Stimulated activated CD8-positive, alpha-beta memory T cell treated with anti-CD3 and anti-CD28 coated beads, Interleukin-15, amount 100 ng/mL, for 48 hours (primary cell): ENCODE measurements at regions not wholly inside any gene's neighbourhood (a gene's known extent, or its start where the extent isn't known, plus 50 kb on each side); places are given as distances from the start of the nearest gene placed in this dataset.
"Not testable (repeated sequence)": the region's sequence is repeated elsewhere in the genome, so short reads cannot be mapped to it uniquely, and the experiment has no call there.

Source experiments
- DNase-seq, 2 donors: peaks; one replicate each; pipeline ENCODE4 v3.0.0-alpha.2; 2020; ENCODE audit warnings: low read depth in 2 of 2

DNA sequence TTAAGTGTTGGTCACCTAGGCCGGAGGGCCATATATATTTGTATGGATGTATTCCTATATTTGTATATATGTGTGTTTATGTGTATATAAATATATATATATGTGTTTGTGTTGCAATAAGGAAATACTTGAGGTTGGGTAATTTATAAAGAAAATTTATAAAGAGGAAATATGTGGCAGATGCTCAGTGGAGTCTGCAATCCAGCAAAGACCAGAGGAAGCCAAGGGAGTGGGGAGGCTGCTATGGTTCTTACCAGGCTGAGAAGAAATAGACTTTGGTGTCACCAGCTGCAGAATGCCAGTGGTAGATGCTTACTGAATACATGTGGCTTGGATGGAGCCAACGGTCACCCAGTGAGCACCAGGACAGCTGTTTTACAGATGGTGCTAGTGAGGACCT is 97.4 kb upstream of the ELOVL5 start:
- no peak for DNase-seq

DNA sequence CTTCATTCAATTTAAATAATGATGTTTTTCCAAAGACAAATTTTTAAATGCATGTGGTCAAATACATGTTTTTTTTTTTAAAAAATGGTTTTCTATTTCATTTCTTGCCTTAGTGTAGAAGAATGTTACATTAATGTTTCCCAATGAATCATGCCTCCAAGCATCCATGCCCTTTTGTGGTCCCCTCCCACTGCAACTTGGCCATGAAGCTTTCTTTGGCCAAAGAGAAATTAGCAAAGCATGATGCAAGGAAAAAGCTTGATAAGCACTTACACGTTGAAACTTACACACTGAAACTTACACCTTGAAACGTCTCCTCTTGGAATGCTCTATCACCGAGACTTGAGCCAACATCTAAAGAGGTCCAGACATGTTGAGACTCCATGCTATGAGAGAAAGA is 93.0 kb upstream of the ELOVL5 start:
- no peak for DNase-seq

DNA sequence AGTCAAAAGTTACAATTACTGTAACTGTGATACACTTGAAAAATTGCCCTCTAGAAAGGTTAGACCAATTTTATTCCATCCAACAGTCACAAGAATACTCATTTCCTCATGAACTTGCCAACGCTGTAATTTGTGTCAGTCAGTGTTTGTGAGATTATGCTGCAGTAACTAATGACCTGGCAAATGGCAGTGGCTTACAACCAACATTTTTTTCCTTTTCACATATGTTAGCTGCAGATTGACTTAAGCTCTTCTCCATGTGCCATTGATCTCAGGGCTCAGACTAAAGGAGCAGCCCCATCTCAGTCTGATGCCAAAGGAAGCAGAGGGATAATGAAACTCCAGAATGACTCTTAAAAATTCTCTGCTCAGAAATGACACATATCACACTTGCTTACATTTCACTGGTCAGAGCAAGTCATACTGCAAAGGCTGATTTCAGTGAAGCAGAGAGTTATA is 92.3 kb upstream of the ELOVL5 start:
- no peak for DNase-seq

DNA sequence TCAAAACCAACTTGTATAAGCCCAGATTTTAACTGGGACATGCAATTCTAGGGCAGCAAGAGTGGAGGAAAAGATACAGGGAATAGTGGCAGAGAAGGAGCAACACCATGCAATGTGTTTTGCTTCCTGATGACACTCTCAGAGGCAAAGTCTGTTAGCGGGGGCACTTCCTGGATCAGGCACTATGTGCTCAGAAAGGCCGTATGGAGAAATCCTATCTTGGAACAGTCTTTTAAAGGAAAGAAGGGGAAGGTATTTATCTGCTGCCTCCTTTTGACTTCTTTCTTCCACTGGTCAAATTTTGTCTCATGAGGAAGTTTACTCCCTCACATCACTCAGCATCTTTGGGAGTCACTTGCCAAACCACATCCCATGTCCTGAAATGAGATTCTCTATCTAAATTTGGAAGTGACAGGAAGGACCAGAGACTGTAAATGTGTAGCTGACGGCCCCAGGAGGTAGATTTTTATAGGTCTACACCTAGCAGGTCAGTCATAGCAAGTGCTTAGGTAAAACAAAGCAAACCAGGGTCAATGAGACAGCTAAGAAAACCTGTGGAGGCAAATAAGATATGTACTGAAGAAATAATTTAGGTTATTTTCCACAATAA is 91.7 kb upstream of the ELOVL5 start:
- DNase-seq, result no peak

DNA sequence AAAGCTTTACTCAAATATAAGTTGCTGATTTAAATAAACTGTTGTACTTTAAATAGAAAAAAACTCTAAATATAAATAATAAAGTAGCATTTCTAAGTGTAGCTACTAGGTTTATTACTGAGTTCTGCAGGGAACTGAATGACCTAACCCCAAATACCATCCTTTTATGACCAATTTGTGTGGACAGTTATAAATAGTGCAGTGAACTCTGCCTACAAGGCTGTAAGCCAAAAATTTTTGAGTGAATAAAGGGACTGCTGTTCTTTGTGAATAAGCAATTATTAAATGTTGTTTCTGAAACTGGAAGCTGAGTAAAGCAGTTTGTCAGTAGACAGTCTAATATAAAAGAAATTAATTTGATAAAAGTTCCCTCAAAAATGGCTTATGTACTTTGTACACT is 90.8 kb upstream of the ELOVL5 start:
- DNase-seq, result no peak

DNA sequence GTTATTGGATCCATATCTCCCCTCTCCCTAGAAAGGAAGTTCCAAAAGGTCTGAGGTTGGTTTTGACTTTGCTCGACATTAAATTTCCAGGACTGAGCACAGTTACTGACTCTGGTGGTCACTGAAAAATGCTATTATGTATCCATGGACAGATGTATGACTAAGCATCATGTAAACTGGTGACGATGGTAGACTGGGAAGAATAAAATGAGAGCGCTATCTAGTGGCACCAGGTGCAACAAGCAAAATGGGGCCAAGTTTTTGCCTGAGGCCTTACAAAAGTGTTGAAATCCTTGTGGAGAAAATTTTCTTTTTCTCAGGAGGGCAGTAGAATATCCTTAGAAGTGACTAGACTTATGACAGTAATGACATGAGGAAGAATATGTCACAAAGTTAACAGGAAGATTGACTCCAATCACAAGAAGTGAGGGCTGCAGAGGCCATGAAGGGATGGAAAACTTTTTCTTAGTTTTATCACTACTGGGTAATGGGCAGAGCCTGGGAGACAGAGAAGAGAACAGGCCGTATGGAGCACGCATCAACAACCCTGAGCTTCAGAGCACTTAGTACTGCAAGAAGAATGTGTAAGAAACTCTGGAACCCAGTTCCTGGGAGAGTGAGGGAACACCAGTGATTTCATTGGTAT is 88.9 kb upstream of the ELOVL5 start:
- no peak for DNase-seq

DNA sequence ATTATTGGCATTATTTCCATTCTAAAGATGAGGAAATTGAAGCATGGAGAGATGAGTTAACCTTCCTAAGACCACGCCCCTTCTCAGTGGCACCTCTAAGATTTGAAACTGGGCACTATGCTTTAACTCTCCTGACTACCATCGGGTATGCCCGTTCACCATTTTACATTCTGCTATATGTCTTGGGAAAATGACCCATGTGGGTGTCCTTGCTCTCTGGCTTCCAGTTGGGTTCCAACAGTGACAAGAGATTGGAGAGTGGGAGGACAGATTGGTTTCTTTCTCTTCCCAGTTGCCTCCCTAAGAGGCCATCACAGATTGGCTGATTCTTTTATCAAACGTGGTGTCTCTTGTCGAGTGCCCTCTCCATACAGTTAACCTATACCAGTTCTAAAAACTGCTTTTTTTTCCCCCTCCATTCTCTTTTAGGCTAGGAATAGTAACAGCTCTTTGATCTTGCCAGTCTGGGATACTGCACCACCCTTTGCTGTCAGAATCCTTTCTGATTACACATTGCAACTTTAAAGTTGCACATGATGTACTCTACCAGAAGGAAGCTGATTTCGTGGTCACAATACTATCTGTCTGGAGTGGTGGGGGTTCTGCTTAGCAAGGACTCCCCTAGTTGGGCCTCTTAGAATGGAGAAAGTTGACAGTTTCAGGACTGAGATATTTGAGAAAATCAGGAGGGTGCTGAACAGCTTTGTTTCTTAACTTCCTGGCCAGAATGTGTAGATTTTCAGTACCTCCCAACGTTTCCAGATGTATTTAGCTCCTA is 88.0 kb upstream of the ELOVL5 start:
- DNase-seq, result no peak

DNA sequence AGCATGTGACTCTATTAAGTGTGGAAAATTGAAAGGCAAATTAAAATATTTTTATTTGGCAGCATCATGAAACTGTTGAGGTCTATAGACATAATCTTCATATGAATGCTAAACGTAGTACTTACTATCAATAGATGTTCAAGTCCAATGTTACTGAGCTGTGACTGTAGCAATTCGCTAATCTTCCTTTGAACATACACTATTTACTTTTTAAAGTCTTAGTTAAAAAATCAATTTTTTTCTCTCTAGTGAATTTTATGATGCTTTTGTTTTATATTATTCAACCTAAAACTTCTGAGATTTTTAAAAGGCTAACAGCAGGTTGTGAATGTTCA is 85.2 kb upstream of the ELOVL5 start:
- DNase-seq, result no peak

DNA sequence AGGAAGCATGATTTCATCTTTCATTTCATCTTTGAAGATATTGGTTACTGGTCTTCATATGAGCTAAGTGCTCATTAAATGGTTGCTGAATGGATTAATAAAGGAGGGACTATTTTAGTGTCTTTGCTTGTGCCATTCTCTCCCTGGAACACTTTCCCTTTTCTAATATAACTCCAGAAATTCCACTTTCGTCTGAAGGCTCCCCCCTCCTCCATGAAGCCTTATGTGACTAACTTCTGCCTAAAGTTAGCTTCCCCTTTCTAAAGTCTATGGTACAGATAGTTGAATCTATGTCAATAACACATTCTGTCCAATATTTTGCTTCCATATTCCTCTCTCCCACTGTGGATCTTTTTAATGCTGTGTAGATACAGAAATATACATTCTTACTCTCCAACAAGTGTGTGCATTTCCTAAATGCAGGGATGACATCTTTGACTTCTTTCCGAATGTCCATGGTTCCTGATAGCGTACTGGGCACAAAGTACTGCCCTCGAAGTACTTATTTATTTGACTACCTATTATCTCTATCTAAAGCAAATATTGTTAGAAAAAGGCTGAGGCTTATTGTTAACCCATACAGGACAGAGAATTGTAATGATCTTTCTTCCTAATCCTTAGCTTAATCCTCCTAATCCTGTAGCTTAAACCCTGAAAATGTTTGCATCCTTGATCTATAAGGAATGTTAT is 84.7 kb upstream of the ELOVL5 start:
- DNase-seq, result no peak

DNA sequence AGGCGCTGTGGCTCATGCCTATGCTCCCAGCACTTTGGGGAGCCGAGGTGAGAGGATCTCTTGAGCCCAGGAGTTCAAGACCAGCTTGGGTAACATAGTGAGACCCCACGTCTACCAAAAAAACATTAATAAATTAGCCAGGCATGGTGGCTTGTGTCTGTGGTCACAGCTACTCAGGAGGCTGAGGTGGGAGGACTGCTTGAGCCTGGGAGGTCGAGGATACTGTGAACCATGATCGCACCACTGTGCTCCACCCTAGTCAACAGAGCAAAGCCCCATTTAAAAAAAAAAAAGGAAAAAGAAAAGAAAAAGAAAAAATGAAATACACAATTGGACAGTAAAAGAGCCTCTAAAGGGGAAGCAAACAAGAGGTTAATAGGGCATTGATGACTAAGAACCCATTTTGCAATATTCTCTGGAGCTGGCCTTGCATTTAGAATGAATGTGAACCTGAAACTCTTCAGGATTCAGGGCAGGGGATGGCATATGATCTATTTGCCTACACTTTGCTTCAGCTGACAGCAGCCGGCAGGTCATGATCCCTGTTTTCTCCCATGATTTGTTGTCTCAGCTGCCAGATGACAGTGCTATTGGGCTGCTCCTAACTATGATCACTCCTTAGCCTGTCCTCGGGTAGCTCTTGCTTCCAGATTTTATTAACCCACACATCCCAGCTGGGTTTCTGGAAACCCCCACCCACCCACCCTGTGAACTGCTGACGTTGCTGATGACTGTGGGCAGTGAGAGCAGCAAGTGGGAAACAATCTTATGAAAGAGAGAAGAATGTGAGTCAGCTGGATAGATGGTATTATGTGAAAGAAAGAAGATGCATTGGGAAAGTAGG is 83.8 kb upstream of the ELOVL5 start:
- no peak for DNase-seq

DNA sequence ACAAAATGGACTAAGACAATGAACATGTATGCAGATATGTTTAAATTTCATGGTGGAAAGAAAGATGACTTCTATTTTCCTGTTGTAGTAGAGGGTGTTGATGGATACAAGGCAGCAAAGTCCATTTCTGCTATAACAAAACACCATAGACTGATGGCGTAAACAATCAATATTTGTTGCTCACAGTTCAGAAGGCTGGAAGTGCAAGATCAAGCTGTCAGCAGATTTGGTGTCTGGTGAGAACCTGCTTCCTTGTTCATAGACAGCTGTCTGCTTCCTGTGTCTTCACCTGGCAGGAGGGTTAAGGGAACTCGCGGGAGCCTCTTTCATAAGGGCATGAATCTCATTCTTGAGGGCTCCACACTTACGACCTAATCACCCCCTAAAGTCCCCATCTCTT is 83.0 kb upstream of the ELOVL5 start:
- no peak for DNase-seq

DNA sequence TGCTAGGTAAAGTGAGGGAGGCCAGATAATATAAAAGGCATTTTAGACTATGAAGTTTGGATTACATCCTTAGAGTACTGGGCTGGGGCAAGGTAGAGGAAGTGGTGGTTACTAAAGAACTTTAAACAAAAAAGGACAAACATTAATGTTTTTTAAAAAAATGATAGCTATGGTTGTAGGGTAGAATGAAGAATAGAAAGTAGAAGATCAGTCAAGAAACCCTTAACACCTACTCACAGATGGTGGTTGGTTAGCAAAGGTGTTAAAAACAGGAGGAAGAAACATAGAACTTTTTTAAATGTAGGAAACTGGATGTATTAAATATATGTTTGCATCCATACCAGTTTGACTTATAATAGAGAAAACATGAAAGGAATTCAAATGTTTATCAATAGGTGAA is 80.7 kb upstream of the ELOVL5 start:
- DNase-seq, result no peak

DNA sequence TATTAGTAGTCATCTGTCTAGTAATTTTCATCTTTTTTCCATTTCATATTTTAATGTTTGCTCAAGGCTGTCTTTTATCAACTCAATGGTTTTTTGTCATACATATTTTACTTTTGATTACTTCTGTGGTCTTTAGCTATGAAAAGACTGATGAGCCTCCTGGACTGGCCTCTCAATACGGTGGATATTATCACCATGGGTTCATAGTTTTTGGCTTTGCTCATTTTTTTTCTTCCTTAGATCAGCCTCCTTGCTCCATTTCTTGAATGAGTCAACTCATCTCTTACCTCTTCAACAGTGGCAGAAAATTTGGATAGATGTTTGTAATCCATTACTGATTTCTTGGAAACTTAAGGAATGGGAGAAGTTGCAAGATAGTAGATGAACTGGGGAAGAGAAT is 80.1 kb upstream of the ELOVL5 start:
- DNase-seq, result no peak

DNA sequence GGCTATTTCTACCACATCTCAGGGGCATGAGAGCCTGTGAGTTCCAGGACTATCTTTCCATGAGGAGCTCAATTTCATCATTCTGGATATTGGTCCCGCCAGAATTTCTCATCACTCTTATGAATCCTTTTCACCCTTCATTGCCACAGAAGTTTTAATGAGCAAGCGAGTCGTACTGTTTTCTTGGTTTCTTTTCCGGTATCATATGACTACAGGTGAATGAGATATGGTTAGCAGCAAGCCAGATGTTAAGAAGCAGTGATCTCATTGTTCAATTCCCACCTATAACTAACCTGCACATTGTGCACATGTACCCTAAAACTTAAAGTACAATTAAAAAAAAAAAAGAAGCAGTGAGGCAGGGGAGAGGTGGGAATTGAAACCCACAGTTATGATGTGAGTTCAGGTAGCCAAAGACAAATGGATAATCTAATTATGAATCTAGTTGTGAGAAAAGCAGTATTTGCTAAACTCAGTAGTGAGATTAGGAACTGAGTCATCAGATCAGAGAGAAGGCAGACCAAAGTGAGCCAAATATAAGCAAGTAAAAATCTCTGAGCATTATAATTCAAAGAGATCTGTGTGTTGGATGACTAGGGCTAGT is 78.0 kb upstream of the ELOVL5 start:
- no peak for DNase-seq

DNA sequence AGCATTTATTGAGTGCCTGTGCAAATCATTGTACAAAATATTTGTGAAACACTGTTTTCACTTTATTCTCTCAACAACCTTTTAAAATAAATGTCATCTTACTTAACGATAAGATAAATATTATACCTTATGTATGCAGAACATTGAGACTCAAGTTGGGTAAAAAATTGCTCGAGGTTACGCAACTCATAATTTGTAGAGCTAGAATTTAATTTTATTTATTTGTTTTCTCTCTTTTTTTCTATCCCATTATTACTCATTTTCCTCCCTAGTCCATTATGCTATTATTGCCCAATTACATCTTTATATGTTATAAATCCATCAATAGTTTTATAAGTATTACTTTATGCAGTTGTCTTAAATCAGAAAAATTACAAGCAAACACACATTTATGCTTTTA is 77.4 kb upstream of the ELOVL5 start:
- DNase-seq, result no peak

DNA sequence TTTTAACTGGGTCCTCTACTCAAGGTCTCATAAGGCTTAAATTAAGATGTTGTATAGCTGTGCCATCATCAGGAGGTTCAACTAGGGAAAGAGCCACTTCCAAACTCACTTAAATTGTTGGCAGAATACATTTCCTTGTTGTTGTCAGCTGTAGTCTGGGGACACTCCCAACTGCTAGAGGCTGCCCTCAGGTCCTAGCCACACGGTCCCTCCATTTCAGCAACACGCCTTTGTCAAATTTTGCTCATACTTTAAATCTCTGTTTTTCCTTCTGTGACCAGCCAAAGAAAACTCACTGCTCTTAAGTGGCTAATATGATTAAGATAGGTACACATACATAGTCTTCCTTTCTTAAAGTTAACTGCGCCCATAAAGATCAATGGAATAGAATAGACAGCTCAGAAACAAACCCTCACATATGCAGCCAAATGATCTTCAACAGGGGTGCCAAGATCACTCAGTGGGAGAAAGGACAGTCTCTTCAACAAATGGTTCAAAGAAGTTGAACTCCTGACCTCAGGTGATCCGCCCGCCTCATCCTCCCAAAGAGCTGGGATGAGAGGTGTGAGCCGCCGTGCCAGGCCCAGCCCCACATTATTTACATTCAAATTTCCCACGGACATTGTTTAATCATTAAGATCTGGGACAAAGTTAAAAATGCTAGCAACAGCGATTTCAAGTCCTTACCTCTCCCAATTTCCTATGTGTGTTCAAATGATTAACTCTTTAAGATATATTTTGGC is 76.4 kb upstream of the ELOVL5 start:
- DNase-seq, result no peak

DNA sequence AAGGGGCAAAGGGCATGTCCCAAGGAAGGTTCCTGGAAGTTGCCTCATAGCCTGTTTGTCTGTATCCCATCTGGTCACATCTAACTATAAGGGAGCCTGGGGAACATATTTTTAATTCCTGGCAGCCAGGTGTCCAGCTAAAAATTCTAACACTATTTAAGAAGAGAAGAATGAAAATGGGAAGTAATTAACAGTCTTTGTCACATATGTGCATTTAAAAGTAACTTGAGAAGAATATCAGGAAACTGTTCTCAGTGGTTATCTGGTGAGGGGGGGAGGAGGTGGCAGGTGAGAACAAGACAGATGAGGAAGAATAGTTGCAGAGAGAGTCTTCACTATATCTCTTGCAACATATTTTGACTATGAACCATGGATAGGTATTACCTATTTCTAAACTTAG is 75.5 kb upstream of the ELOVL5 start:
- no peak for DNase-seq

DNA sequence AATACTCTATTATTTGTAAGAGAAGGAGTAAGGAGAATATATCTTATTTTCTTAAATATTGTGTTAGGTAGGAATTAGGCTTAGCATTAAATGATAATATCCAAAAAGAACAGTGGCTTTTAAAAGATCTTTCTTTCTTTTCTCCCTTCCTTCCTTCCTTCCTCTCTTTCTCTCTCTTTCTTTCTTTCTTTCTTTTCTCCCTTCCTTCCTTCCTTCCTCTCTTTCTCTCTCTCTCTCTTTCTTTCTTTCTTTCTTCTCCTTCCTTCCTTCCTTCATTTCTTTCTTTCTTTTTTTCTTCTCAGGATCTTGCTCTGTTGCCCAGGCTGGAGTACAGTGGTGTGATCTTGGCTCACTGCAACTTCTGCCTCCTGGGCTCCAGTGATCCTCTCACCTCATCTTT is 74.8 kb upstream of the ELOVL5 start:
- DNase-seq, result not testable (repeated sequence)

DNA sequence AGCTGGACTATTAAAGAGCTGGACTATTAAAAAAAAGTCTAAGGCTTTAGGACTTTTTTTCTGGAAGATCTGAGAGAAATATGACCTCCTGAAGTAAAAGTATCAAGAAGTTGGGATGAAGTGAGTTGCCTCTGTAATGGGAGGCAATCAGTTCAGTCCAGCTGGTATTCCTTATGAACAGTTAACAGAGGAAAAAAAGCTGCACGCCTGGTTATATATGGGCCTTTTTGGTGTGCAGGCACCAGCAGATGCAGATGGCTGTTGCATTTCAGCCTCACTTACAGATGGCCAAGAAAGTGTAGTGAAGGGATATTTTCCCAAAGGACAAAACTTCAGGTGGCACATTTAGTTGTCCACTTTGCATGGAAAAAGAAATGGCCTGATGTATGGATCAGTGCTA is 70.3 kb upstream of the ELOVL5 start:
- DNase-seq, result no peak

DNA sequence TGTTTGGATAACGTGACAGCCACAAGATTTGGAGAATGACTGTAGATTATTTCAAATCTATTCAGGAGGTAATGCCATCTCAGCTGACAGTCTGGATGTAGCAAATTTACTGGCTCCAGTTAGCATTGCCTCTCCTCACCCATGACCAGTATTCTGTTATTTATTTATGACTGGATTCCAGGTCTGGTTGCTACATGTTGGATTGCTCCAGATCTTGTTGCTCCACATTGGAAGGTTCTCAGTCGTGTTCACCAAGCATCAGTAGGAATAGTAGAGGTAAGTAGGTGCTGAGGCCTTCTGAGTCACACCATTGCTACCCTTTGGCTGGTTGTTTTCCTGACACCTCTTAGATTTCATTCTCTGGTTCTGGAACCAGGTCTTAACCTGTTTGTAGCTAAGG is 69.5 kb upstream of the ELOVL5 start:
- no peak for DNase-seq

DNA sequence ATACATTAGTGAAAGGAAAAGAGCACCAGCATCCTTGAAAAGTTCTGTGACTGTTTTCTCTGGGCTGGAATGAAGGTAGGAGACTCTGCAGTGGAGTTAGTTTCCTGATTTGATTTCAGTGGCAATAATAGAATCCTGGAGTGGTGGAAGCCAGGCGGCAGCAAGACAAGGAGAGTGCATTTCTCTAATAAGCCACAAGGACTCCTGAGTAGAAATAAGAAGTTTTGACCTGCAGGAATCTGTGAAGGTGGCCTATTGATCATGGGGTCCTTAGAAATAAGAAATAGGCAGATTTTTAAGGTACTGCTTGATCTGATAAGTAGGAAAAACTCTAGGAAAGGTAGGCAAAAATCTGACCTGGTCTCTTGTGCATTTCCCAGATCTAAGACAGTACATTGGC is 68.4 kb upstream of the ELOVL5 start:
- no peak for DNase-seq
